NCI-H1048 (cell line): ENCODE measurements at regions not wholly inside any gene's neighbourhood (a gene's known extent, or its start where the extent isn't known, plus 50 kb on each side); places are given as distances from the start of the nearest gene placed in this dataset.
"Not testable (repeated sequence)": the region's sequence is repeated elsewhere in the genome, so short reads cannot be mapped to it uniquely, and the experiment has no call there.

Source experiments
- DNase-seq: peaks from one replicate; lab custom pipeline; 2025; lab: John Stamatoyannopoulos, UW

DNA sequence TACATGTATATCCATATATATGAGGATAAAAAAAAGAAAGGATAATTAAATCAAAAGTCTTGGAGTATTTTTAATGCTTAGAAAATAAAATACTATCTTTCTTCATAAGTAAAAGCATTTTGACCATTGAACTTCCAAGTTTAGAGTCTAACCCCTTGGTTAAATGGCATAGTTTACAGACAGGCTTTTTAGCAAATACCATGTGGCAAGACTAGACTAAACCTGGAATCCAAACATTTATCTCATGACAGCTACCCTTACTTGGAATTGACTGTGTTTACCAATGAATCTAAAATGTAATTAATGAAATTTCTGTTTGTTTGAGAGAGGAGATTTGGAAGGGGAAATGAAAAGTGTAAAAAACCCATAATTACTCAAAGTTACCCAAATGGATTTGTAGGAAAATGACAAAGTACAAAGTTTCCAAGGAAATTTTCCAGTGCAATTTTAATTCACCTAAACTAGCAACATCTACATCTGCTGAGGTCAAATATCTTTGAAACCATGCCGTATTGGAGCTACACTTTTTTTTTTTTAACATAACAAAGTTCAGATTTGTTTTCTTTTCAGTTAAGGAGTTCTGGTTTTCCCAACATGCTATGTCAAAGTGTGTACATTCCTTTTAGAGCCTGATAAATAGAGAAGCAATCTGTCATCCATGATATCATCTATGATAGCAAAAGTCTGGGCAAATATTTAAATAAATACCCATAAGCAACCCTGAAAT, 272.1 kb upstream of the DAB2 start:
- DNase-seq: no peak

- DNase-seq: no peak
Measured at GRCh38 chr5:39691993-39692392, 267.2 kb upstream of the DAB2 start.

DNA sequence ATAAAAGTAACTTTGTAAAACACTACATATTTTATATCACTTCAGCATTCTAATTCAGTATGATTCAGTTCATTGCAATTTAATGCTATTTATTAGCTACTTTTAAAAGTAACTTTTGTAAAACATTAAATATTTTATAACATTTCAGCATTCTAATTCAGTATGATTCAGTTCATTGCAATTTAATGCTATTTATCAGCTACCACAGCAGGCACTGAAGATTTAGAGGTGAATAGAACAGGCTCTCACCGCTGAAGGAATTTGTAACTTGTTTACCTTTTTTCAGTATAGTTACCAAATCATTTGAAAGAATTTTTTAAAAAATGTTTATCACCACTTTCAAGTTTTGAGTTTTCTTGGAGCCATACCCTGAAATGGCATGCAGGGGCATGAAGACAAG, 266.4 kb upstream of the DAB2 start:
- no peak for DNase-seq

GRCh38 chr5:39689919-39690318, 265.1 kb upstream of the DAB2 start:
- DNase-seq: no peak

DNA sequence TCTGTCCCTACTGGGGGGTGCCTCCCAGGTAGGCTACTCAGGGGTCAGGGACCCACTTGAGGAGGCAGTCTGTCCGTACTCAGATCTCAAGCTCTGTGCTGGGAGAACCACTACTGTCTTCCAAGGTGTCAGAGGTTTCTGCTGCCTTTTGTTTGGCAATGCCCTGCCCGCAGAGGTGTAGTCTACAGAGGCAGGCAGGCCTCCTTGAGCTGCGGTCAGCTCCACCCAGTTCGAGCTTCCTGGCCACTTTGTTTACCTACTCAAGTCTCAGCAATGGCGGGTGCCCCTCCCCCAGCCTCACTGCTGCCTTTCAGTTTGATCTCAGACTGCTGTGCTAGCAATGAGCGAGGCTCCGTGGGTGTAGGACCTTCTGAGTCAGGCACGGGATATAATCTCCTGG, 263.1 kb upstream of the DAB2 start:
- DNase-seq: not testable (repeated sequence)

GRCh38 chr5:39680213-39680612, 255.4 kb upstream of the DAB2 start:
- no peak for DNase-seq

- DNase-seq: no peak
Measured at GRCh38 chr5:39678534-39678933, 253.8 kb upstream of the DAB2 start.

DNA sequence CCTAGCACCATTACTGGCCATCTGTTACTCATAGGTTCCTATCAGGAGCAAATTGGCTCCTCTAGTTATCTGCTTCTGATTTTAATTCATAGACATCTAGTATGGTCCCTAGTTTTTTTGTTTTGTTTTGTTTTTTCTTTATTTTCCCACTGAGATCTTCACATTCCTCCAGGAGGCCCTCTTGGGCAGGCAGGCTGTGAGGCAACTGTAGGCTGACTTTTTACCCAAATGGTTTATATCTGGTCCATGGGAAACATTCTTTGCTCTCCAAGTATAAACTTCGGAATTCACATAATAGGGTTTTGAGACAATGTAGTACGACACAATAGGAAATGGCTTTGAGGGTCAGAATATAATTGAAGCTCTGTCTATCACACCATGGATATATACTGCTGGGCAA, 250.9 kb upstream of the DAB2 start:
- no peak for DNase-seq

GRCh38 chr5:39674209-39675082, 249.7 kb upstream of the DAB2 start:
- no peak for DNase-seq

DNA sequence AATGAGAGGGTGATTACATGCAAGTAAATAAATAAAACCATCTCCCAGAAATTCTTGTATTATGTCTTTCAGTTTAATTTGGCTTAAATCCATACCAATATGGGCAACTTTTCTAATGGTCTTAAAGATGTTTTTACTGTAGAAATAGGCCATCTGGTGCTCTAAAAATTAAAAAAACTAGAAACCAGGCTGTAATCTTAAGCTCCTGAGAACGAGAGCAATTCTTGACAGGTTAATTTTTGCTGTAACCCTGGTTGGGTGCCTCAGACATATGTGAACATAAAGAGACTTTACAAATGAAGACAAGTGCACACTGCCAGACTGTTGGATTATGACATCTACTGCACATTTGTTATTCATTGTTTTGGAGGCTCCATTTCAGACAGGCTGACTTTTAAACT, 246.8 kb upstream of the DAB2 start:
- no peak for DNase-seq

DNA sequence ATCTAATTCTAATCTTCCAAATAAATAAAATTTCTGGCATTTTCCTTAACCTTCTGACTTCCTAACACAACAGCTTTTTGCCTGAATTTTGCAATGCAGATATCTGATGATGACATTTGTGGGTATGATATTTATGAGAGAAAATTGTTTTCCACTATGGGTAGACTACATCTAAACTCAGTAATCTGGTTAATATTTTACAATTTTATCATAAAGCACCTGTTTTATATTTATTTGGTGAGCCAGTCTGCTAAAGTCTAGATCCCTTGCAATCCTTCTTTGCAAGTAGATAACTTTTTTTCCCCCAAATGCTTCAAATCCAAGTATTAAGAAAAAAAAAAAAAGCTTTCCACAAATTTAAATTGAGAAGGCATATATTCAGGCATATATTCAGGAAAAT, 246.2 kb upstream of the DAB2 start:
- DNase-seq: no peak

DNA sequence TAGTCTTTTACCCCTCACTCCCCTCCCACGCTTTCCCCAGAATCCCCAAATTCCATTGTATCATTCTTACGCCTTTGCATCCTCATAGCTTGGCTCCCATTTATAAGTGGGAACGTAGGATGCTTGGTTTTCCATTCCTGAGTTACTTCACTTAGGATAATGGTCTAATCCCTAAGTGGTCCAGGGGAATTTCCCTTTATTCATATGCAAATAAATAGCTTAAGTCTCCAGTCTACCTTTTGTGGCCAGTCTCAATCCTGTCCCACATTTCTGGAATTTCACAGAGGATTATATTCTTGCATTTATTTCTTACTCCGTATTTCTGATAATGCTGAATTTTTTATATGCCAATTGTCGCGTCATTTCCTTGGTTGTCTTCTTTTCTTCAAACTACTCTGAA, 245.6 kb upstream of the DAB2 start:
- no peak for DNase-seq

DNA sequence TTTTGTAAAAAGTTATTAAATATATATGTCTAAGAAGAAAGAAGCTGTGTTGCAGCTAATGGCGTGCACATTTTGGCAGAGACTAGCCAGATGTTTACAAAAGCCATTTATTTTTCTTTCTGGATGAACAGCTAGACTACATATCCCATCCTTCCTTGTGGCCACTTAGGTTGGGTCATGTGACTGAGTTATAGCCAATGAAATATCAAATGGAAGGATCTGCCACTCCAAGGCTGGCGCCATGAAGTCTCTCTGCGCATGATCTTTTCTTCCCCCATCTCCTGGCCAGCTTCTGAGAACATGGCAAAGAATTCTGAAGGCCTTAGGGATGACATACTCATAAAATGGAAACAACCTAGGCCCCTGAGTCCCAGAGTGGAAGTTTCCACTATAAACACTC, 244.2 kb upstream of the DAB2 start:
- DNase-seq: no peak

GRCh38 chr5:39665328-39665727, 240.5 kb upstream of the DAB2 start:
- DNase-seq: no peak

DNA sequence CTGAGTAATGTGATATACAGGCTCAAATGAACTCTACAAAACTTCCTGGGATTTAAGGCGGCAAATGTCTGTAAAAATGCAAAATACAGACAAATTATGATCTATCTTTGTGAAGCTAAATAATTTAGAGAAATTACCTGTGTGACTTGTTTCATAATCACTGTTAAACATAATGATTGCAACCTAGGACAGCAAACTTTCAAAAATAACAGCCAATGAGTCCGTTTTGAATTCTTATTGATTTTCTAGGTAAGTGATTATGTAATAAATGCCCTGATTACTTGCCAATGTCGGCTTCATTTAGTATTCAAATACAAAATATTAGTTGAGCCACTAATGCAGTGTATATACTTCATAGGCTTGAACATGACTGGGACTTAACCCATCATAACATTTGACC, 238.2 kb upstream of the DAB2 start:
- no peak for DNase-seq

DNA sequence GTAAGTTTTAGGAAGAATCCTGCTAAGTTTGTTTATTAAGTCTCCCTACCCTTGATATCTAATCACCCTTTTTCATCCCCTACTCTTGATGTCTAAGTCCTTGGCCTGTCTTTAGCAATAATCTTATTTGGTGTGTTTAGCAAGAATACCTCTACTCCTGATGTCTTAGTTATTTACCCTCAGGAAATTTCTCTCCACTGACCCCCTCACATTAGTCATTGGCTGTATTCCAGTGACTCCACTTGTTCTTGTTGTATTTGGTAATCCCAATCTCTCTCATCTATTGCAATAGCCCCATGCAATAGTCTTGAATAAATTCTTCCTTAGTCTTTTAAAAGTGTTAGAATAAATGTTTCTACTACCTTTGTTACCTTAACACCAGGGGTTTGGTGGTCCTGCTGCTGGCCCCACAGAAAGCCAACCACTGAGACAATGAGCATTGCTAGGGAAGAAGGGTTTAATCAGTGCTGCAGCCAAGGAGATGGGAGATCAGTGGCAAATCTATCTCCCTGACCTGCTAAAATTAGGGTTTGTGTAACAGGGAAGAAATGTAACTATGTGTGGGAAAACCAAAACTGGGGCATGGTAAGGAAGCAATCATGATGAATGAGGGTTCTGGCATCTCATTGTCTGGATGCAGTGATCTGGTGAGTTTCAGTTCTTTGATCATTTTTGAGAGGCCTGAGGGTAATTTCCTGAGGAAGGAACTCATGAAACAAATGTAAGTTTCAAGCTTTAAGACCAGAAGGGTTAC, 236.4 kb upstream of the DAB2 start:
- no peak for DNase-seq

DNA sequence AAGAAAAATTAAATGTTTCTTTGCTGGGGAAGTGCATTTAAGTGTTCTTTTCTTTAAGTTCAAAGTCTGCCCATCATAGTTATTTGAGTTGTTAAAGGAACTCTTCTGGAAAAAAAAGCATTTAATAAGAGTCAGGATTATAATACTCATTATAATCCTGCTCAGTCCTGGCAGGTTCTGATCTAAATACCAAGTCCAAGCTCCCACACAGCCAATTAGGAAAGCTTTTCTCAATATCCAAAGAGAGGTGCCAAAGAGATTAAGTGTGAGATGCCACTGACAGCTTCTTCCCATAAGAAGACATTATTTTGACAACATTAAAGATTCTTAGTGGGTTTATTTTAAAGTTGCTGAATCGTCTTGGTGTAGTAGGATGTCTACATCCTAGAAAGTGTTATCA, 235.2 kb upstream of the DAB2 start:
- no peak for DNase-seq

DNA sequence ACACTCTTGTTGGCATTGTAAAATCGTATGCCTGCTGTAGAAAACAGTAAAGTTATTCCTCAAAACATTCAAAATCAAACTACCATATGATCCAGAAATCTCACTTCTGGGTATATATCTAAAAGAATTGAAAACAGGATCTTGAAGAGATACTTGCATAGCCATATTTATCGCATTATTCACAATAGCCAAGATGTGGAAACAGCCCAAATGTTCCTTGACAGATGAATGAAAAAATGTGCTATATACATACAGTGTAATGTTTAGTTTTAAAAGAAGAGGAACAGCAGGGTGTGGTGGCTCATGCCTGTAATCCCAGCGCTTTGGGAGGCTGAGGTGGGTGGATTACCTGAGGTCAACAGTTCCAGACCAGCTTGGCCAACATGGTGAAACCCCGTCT, 234.1 kb upstream of the DAB2 start:
- no peak for DNase-seq

DNA sequence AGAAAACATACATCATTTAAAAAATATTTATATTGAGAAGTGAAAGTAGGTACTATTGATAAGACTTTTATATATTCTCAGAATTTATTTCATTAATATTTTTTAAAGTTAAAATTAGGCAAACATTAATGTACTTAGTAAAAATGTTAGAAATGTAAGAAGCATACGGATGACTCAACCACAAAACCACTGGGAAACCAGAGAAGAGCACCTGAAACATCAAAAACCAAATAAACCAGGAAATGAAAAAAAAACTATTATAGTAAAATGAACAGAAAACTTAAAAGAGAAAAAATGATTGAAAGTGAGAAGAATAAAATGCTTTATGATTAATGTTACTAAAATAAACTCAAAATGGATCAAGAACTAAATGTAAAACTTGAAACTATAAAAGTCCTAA, 233.2 kb upstream of the DAB2 start:
- no peak for DNase-seq

GRCh38 chr5:39656600-39656999, 231.8 kb upstream of the DAB2 start:
- DNase-seq: no peak

DNA sequence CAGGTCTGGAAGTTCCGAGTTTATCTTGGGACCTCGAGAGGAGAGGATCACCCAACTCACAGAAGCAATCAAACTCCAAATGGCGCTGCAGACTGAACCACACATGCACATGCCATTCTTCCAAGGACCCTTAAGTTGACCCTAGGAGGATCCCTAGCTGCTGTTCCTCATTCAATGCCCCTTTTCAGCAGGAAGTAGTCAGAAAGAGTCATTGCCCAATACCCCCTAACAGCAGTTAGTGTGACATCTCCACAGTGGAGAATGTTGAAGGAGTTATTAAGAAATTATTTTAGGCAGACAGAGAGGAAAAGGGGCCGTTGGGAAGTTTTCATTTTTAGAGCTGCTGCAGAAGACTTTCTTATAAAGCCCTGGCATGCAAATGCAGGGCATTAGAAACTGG, 229.9 kb upstream of the DAB2 start:
- no peak for DNase-seq

DNA sequence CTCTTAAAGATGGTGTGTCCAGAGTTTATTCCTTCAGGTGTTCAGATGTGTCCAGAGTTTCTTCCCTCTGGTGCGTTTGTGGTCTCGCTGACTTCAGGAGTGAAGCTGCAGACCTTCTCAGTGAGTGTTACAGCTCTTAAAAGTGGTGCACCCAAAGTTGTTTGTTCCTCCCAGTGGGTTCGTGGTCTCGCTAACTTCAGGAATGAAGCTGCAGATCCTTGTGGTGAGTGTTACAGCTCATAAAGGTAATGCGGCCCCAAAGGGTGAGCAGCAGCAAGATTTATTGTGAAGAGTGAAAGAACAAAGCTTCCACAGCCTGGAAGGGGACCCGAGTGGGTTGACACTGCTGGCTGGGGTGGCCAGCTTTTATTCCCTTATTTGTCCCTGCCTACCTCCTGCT, 227.7 kb upstream of the DAB2 start:
- DNase-seq: not testable (repeated sequence)

DNA sequence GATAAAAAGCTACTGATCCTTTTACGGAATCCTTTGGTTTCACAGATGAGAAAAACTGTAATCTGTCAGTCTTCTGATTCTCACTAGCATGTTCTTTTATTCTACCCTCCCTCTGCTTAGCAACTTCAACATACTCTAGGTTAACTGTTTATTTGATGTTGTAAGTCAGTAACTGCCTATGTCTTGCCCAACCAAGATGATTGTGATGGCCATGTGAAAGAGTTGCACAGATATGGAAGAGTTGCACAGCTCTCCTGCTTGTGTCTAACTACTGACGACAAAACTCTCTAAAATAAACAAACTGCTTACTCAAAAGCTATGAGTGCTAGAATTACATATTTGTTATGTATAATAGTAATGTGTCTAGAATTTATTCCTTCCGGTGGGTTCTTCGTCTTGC, 227.3 kb upstream of the DAB2 start:
- DNase-seq: no peak
